OCI-LY7 (cell line): ENCODE measurements at regions not wholly inside any gene's neighbourhood (a gene's known extent, or its start where the extent isn't known, plus 50 kb on each side); places are given as distances from the start of the nearest gene placed in this dataset.

ENCODE experiments used
- CTCF ChIP-seq: fragments of 200-600 bp; sonication (generic); conservative IDR thresholded peaks from 2 replicates; pipeline ENCODE4 v1.5.1; 2014; ENCODE audit warnings: mild to moderate bottlenecking, antibody characterized with exemption, low read length, moderate library complexity, mixed read lengths
- EZH2phosphoT487 ChIP-seq: fragments of 200-600 bp; sonication (generic); IDR thresholded peaks from 2 replicates; pipeline ENCODE4 v1.6.1; 2018; ENCODE audit warnings: low read depth, borderline replicate concordance, mild to moderate bottlenecking, mixed run types, antibody characterized with exemption, low read length, moderate library complexity, mixed read lengths

GRCh38 chr1:59230622-59231021 lies 66.3 kb upstream of the FGGY start:
- TF ChIP-seq EZH2phosphoT487 (no peak), CTCF (no peak)
